K562 (cell line): ENCODE measurements at regions not wholly inside any gene's neighbourhood (a gene's known extent, or its start where the extent isn't known, plus 50 kb on each side); places are given as distances from the start of the nearest gene placed in this dataset.

ENCODE experiments used
- ATAC-seq: fragments of 200-7000 bp; cut with Tn5 transposase; 3 replicates; pipeline ENCODE4 v1.9.1; 2020; ENCODE audit warnings: moderate library complexity
- BruUV-seq: library from RNA; stranded (reverse); fragments of 400-500 nt; replicated peaks from 2 replicates; lab custom pipeline; 2021; lab: Mats Ljungman, UMichigan
- CTCF ChIA-PET: fragments of 300-600 bp; formaldehyde crosslinking; extraction: SDS; loops from one replicate; lab custom pipeline; 2021; ENCODE audit warnings: low intra/inter-chr PET ratio; lab: Yijun Ruan, JAX
- POLR2A ChIA-PET: fragments of 300-600, 350-650 bp; sonication (Branson Sonifier 250); formaldehyde crosslinking; extraction: SDS; loops from one replicate; lab custom pipeline; 2021; ENCODE audit warnings: antibody characterized with exemption, inconsistent platforms; lab: Yijun Ruan, JAX
- DNase-seq, 4 experiments: peaks; one replicate each; pipeline versions ENCODE4 v3.0.0 to v3.0.0-alpha.2; 2011 to 2018; ENCODE audit warnings: low spot score in 3 of 4, mixed read lengths in 3 of 4; ENCODE audit errors: extremely low read depth in 1 of 4
- FAIRE-seq: peaks from 2 replicates; lab custom pipeline; 2011; peaks lifted over from hg19 to GRCh38; lab: Jason Lieb, UNC
- H2AFZ ChIP-seq: 2 replicates; pipeline ENCODE4 v1.6.0; 2011; ENCODE audit warnings: low read depth, low read length, control low read depth, inconsistent platforms
- H3K27ac ChIP-seq: fragments of 200-600 bp; 3 replicates; pipeline ENCODE4 v1.8.0; 2011; ENCODE audit warnings: low read depth, mild to moderate bottlenecking, control low read depth, inconsistent platforms, low read length, moderate library complexity, mixed read lengths; ENCODE audit errors: extremely low read depth
- H3K27me3 ChIP-seq, 2 experiments: fragments of 300-600 bp in 1 of 2; 2 replicates in 1 of 2; 3 replicates in 1 of 2; pipeline versions ENCODE4 v1.6.0 to v1.8.0; 2011; ENCODE audit warnings: inconsistent platforms in 2 of 2, low read length in 2 of 2, mild to moderate bottlenecking in 1 of 2, mixed read lengths in 1 of 2, moderate library complexity in 1 of 2; ENCODE audit not compliant: control insufficient read depth in 2 of 2, insufficient read depth in 2 of 2
- H3K36me3 ChIP-seq: fragments of 300-600 bp; 3 replicates; pipeline ENCODE4 v1.8.0; 2011; ENCODE audit warnings: mild to moderate bottlenecking, low read length, inconsistent platforms; ENCODE audit not compliant: control insufficient read depth, insufficient read depth
- H3K4me1 ChIP-seq, 2 experiments: fragments of 200-600 bp in 1 of 2; replicated peaks in 1 of 2; 2 replicates in 1 of 2; 3 replicates in 1 of 2; pipeline versions ENCODE4 v1.5.1 to v1.8.0; 2011; ENCODE audit warnings: inconsistent platforms in 2 of 2, low read length in 2 of 2, mild to moderate bottlenecking in 1 of 2, mixed read lengths in 1 of 2, moderate library complexity in 1 of 2; ENCODE audit not compliant: control insufficient read depth in 2 of 2, insufficient read depth in 2 of 2
- H3K4me2 ChIP-seq: 2 replicates; pipeline ENCODE4 v1.6.1; 2011; ENCODE audit warnings: low read length, control low read depth, inconsistent platforms, mixed read lengths; ENCODE audit not compliant: insufficient read depth
- H3K4me3 ChIP-seq: fragments of 200-600 bp; sonication (generic), shearing (Covaris generic); 2 replicates; pipeline ENCODE4 v1.5.1; 2016; ENCODE audit warnings: control low read depth, inconsistent platforms
- H3K79me2 ChIP-seq: fragments of 200-600 bp; 3 replicates; pipeline ENCODE4 v1.8.0; 2011; ENCODE audit warnings: low read length, inconsistent platforms; ENCODE audit not compliant: control insufficient read depth, insufficient read depth
- H3K9ac ChIP-seq, 2 experiments: 2 replicates each; pipeline versions ENCODE4 v1.6.0 to v1.6.1; 2011; ENCODE audit warnings: low read depth in 2 of 2, low read length in 2 of 2, control low read depth in 1 of 2, inconsistent platforms in 1 of 2, mild to moderate bottlenecking in 1 of 2, mixed read lengths in 1 of 2; ENCODE audit not compliant: insufficient read depth in 1 of 2
- H3K9me1 ChIP-seq: one replicate; pipeline ENCODE4 v1.6.0; 2011; ENCODE audit warnings: inconsistent platforms, mild to moderate bottlenecking, low read length, moderate library complexity; ENCODE audit not compliant: control insufficient read depth, insufficient read depth
- H3K9me3 ChIP-seq: replicated peaks from 2 replicates; pipeline ENCODE4 v1.5.1; 2011; ENCODE audit warnings: low read depth, low read length, inconsistent platforms; ENCODE audit not compliant: control insufficient read depth, insufficient read depth
- H4K20me1 ChIP-seq: replicated peaks from 2 replicates; pipeline ENCODE4 v1.6.1; 2011; ENCODE audit warnings: low read length, inconsistent platforms, mixed read lengths; ENCODE audit not compliant: control insufficient read depth, insufficient read depth
- DPF2 ChIP-seq: fragments of 450-650 bp; IDR thresholded peaks from 2 replicates; pipeline ENCODE4 v1.6.1; 2016
- EHMT2 ChIP-seq: fragments of 450-650 bp; IDR thresholded peaks from 2 replicates; pipeline ENCODE4 v1.6.1; 2018; ENCODE audit warnings: antibody characterized with exemption
- EP400 ChIP-seq: fragments of 450-650 bp; IDR thresholded peaks from 2 replicates; pipeline ENCODE4 v1.6.1; 2017; ENCODE audit warnings: antibody characterized with exemption, mild to moderate bottlenecking, moderate library complexity
- ETV1 ChIP-seq: fragments of 450-650 bp; conservative IDR thresholded peaks from 2 replicates; pipeline ENCODE4 v1.6.1; 2016; ENCODE audit warnings: missing genetic modification characterization, control low read depth, low read depth, missing compliant biosample characterization
- HOXB6 ChIP-seq: fragments of 250-450 bp; sonication (Bioruptor Pico); IDR thresholded peaks from 2 replicates; pipeline ENCODE4 v1.5.1; 2022; ENCODE audit warnings: mild to moderate bottlenecking, borderline replicate concordance
- ILK ChIP-seq: fragments of 450-650 bp; IDR thresholded peaks from 2 replicates; pipeline ENCODE4 v1.6.1; 2016; ENCODE audit warnings: missing genetic modification characterization, low read depth, mild to moderate bottlenecking, missing compliant biosample characterization, moderate library complexity, borderline replicate concordance
- JUNB ChIP-seq: fragments of 450-650 bp; formaldehyde crosslinking; conservative IDR thresholded peaks from 2 replicates; pipeline ENCODE4 v1.4.0; 2020; ENCODE audit warnings: mild to moderate bottlenecking
- NCOA2 ChIP-seq, 2 experiments: fragments of 450-650 bp; IDR thresholded peaks; 2 replicates each; pipeline ENCODE4 v1.6.1; 2018; ENCODE audit warnings: mild to moderate bottlenecking in 2 of 2, moderate library complexity in 1 of 2; ENCODE audit not compliant: partially characterized antibody in 2 of 2
- NCOA4 ChIP-seq: fragments of 450-650 bp; IDR thresholded peaks from 2 replicates; pipeline ENCODE4 v1.6.1; 2018; ENCODE audit warnings: mild to moderate bottlenecking; ENCODE audit not compliant: partially characterized antibody
- RUNX1 ChIP-seq: sonication (generic); IDR thresholded peaks from 2 replicates; pipeline ENCODE4 v1.6.1; 2016; ENCODE audit warnings: antibody characterized with exemption, low read depth
- SMARCA5 ChIP-seq: fragments of 450-650 bp; IDR thresholded peaks from 2 replicates; pipeline ENCODE4 v1.6.1; 2016
- SPI1 ChIP-seq: IDR thresholded peaks from 2 replicates; pipeline ENCODE4 v1.6.1; 2011; ENCODE audit warnings: low read depth, low read length, control low read depth, borderline replicate concordance
- TAF1 ChIP-seq: IDR thresholded peaks from 2 replicates; pipeline ENCODE4 v1.6.1; 2011; ENCODE audit warnings: mild to moderate bottlenecking, low read length, moderate library complexity; ENCODE audit not compliant: insufficient read depth, control insufficient read depth, severe bottlenecking; ENCODE audit errors: extremely low read depth
- ZNF696 ChIP-seq: fragments of 250-450 bp; sonication (Bioruptor Pico); conservative IDR thresholded peaks from 2 replicates; pipeline ENCODE4 v1.4.0; 2020; ENCODE audit warnings: mild to moderate bottlenecking, moderate library complexity
- WGBS: fragments of 100-300 bp; shearing (Covaris generic); methylation state at CpG from one replicate; pipeline ENCODE4 v1.1.6; 2016; ENCODE audit warnings: low coverage, mixed read lengths; ENCODE audit not compliant: insufficient coverage; ENCODE audit errors: missing lambda C conversion rate; 5-methylcytosine and 5-hydroxymethylcytosine counted together
- in situ Hi-C: fragments of 300-500 bp; cut with MboI; formaldehyde crosslinking; loops from 4 replicates; pipeline ENCODE4 v1.15.0; 2018; ENCODE audit warnings: inconsistent platforms, mixed read lengths
- intact Hi-C: fragments of 100-400 bp; cut with micrococcal nuclease; formaldehyde crosslinking; loops from 2 replicates; pipeline ENCODE4 v1.14.2; 2022
- TF ChIP-seq, protein P1 (sequence below): fragments of 250-450 bp; sonication (Bioruptor Pico); IDR thresholded peaks from 2 replicates; pipeline ENCODE4 v1.5.1; 2021; ENCODE audit warnings: mild to moderate bottlenecking
- TF ChIP-seq, protein P2 (sequence below): fragments of 250-450 bp; sonication (Bioruptor Pico); IDR thresholded peaks from 2 replicates; pipeline ENCODE4 v1.8.0; 2022; ENCODE audit warnings: moderate library complexity, mild to moderate bottlenecking, inconsistent platforms
- TF ChIP-seq, protein P3 (sequence below), 2 experiments: fragments of 250-450 bp in 1 of 2; fragments of 450-650 bp in 1 of 2; sonication (Bioruptor Pico) in 1 of 2; IDR thresholded peaks; 2 replicates each; pipeline versions ENCODE4 v1.6.1 to v1.8.0; 2016 to 2021; ENCODE audit warnings: mild to moderate bottlenecking in 2 of 2, moderate library complexity in 2 of 2, missing compliant biosample characterization in 1 of 2, missing genetic modification characterization in 1 of 2
- TF ChIP-seq, protein P4 (sequence below): IDR thresholded peaks from 2 replicates; pipeline ENCODE4 v1.6.1; 2016; ENCODE audit warnings: missing genetic modification characterization, missing compliant biosample characterization

DNA sequence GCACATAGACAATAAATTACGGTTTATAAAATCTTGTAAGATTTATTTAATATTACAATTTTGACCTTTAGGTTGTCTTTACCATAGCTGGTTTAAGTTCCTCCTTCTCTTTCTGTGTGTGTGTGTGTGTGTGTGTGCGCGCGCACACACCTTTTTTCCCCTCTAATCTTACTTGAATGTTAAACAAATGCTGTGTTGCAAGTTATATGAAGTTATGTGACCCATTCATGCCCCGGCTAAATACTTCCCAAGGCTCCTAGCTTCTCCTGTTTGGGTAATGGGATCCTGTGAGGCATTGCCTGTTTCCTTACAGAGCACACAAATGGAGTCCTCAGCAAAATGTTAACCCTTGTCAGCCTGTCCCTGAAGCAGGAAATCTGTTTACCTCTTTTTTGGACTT lies 125.6 kb upstream of the ZNF608 start:
- no peaks in the 10 kb centered on the region for H3K79me2 ChIP-seq
- 53% methylated on average over 5 of the region's 5 CpGs for WGBS
- no peak overlapping the region for H3K4me3 ChIP-seq
- ChIA-PET CTCF (no interaction called here), POLR2A (no interaction called here)
- TF ChIP-seq, protein P1, sequence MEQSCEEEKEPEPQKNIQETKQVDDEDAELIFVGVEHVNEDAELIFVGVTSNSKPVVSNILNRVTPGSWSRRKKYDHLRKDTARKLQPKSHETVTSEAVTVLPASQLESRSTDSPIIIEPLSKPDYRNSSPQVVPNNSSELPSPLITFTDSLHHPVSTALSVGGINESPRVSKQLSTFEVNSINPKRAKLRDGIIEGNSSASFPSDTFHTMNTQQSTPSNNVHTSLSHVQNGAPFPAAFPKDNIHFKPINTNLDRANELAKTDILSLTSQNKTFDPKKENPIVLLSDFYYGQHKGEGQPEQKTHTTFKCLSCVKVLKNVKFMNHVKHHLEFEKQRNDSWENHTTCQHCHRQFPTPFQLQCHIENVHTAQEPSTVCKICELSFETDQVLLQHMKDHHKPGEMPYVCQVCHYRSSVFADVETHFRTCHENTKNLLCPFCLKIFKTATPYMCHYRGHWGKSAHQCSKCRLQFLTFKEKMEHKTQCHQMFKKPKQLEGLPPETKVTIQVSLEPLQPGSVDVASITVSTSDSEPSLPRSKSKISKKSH: no peak
- TF ChIP-seq NCOA4 (no peak), RUNX1 (no peak), DPF2 (no peak), ETV1 (tag) (no peak), JUNB (CRISPR knock-in tag) (no peak), EHMT2 (no peak), SPI1 (no peak), ILK (tag) (no peak), ZNF696 (CRISPR knock-in tag) (no peak), NCOA2 (IDR thresholded peaks at IDR 0.05; ENCODE audit: partially characterized antibody in 2 of 2) (no peak), SMARCA5 (no peak), HOXB6 (CRISPR knock-in tag) (no peak), EP400 (no peak), TAF1 (no peak)
- TF ChIP-seq, protein P2, sequence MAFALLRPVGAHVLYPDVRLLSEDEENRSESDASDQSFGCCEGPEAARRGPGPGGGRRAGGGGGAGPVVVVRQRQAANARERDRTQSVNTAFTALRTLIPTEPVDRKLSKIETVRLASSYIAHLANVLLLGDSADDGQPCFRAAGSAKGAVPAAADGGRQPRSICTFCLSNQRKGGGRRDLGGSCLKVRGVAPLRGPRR: no peak
- TF ChIP-seq, protein P3, sequence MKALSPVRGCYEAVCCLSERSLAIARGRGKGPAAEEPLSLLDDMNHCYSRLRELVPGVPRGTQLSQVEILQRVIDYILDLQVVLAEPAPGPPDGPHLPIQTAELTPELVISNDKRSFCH (CRISPR knock-in tag; IDR thresholded peaks at IDR 0.05): no peak
- TF ChIP-seq, protein P3 (tag; IDR thresholded peaks at IDR 0.05): no peak
- TF ChIP-seq, protein P4, sequence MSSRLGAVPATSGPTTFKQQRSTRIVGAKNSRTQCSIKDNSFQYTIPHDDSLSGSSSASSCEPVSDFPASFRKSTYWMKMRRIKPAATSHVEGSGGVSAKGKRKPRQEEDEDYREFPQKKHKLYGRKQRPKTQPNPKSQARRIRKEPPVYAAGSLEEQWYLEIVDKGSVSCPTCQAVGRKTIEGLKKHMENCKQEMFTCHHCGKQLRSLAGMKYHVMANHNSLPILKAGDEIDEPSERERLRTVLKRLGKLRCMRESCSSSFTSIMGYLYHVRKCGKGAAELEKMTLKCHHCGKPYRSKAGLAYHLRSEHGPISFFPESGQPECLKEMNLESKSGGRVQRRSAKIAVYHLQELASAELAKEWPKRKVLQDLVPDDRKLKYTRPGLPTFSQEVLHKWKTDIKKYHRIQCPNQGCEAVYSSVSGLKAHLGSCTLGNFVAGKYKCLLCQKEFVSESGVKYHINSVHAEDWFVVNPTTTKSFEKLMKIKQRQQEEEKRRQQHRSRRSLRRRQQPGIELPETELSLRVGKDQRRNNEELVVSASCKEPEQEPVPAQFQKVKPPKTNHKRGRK (tag): no peak
- BruUV-seq: no TSS peak
- no peak for FAIRE-seq
- no peaks in the 10 kb centered on the region for H3K4me1 ChIP-seq
- H3K27me3 ChIP-seq: no peaks in the 10 kb centered on the region
- H3K9me1 ChIP-seq: no peaks in the 10 kb centered on the region
- in situ Hi-C loops: no loop called here
- H3K9ac ChIP-seq: no peak overlapping the region
- no peak overlapping the region for H3K27ac ChIP-seq
- H3K9me3 ChIP-seq: no peaks in the 10 kb centered on the region
- no peak for ATAC-seq
- H2AFZ ChIP-seq: no peak overlapping the region
- H4K20me1 ChIP-seq: no peaks in the 10 kb centered on the region
- no peak overlapping the region for H3K4me2 ChIP-seq
- no peaks in the 10 kb centered on the region for H3K36me3 ChIP-seq
- no peak for DNase-seq
- intact Hi-C loops: no loop called here
